ENCODE measurements at regions not wholly inside any gene's neighbourhood (a gene's known extent, or its start where the extent isn't known, plus 50 kb on each side); places are given as distances from the start of the nearest gene placed in this dataset.

DNA sequence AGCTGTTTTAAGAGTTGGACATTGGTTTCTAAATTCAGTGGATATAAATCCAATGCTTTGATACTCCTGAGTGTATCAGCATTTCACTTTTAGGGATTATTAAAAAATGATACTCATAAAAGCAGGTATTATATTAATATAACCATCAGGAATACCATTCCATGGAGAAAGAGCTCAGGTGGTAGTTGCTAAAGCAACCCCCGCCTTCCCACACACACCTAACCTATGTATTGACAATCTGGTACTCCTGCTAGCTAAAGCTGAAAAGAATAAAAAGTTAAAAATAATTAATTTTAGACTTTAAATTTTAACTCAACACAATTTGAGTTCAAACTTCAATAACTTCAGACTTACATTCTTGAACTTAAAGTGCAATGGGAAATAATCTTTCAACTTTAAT is 717.1 kb upstream of the HS3ST1 start:
- no peak for TF ChIP-seq RFX5 (IDR thresholded peaks at IDR 0.05; ENCODE audit: low read depth, low read length)
- TF ChIP-seq ZNF121 (CRISPR knock-in tag; IDR thresholded peaks at IDR 0.05) = no peak
- TF ChIP-seq SIN3B (IDR thresholded peaks at IDR 0.05; ENCODE audit: low read length) = no peak
- TF ChIP-seq, protein P1, sequence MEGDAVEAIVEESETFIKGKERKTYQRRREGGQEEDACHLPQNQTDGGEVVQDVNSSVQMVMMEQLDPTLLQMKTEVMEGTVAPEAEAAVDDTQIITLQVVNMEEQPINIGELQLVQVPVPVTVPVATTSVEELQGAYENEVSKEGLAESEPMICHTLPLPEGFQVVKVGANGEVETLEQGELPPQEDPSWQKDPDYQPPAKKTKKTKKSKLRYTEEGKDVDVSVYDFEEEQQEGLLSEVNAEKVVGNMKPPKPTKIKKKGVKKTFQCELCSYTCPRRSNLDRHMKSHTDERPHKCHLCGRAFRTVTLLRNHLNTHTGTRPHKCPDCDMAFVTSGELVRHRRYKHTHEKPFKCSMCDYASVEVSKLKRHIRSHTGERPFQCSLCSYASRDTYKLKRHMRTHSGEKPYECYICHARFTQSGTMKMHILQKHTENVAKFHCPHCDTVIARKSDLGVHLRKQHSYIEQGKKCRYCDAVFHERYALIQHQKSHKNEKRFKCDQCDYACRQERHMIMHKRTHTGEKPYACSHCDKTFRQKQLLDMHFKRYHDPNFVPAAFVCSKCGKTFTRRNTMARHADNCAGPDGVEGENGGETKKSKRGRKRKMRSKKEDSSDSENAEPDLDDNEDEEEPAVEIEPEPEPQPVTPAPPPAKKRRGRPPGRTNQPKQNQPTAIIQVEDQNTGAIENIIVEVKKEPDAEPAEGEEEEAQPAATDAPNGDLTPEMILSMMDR (CRISPR knock-in tag; IDR thresholded peaks at IDR 0.05) = no peak
- TF ChIP-seq ZSCAN29 (CRISPR knock-in tag; conservative IDR thresholded peaks at IDR 0.05) = no peak
- no peak for TF ChIP-seq KDM5A (IDR thresholded peaks at IDR 0.05; ENCODE audit: borderline replicate concordance, low read length)
- TF ChIP-seq FOSL1 (CRISPR knock-in tag; IDR thresholded peaks at IDR 0.05; ENCODE audit: borderline replicate concordance) = no peak
- TF ChIP-seq DPF2 (CRISPR knock-in tag; IDR thresholded peaks at IDR 0.05; ENCODE audit: borderline replicate concordance, low read depth) = no peak
- no peak for TF ChIP-seq TCF7 (IDR thresholded peaks at IDR 0.05; ENCODE audit: low read depth)
- no peak for TF ChIP-seq MED1 (CRISPR knock-in tag; IDR thresholded peaks at IDR 0.05)

Data from HepG2 (cell line).